Cerebellar nuclear complex (tissue), 1 donor: ENCODE measurements at regions not wholly inside any gene's neighbourhood (a gene's known extent, or its start where the extent isn't known, plus 50 kb on each side); places are given as distances from the start of the nearest gene placed in this dataset.
"Not testable (repeated sequence)": the region's sequence is repeated elsewhere in the genome, so short reads cannot be mapped to it uniquely, and the experiment has no call there.

ENCODE experiments used
- DNase-seq, 2 experiments: peaks; one replicate each; lab custom pipeline; 2025; lab: John Stamatoyannopoulos, UW

DNA sequence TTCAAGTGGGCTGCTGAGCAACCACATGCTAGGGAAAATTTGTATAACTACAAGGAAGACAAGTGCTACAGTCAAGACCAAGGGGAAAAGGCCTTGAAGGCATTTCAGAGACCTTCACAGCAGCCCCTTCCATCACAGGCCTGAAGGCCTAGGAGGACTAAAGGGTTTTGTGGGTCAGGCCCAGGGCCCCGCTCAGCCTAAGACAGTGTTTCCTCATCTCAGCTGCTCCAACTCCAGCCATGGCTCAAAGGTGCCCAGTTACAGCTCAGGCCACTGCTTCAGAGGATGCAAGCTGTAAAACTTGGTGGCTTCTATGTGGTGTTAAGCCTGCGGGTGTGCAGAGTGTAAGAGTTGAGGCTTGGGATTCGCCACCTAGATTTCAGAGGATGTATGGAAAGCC lies 260.5 kb downstream of the NXPE2 start:
- DNase-seq: no peak

DNA sequence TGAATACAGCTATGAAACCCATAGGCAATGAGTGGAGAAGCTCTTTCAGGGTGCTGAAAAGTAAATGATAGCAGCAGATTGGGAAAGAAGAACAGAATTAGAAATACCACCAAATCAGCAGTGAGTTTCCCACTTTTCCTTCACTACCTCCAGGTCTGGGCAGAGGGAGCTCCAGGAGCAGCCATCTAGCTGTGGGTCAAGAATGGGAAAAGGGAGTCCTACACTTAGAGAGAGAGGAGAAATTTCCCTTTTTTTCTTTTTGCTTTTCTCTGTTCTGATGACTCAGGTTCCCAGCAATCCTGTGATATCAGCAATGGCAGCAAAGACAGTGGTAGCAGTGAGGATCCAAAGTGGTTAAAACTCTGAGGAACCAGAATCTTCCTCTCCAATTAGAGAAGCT lies 263.9 kb downstream of the NXPE2 start:
- DNase-seq: no peak

DNA sequence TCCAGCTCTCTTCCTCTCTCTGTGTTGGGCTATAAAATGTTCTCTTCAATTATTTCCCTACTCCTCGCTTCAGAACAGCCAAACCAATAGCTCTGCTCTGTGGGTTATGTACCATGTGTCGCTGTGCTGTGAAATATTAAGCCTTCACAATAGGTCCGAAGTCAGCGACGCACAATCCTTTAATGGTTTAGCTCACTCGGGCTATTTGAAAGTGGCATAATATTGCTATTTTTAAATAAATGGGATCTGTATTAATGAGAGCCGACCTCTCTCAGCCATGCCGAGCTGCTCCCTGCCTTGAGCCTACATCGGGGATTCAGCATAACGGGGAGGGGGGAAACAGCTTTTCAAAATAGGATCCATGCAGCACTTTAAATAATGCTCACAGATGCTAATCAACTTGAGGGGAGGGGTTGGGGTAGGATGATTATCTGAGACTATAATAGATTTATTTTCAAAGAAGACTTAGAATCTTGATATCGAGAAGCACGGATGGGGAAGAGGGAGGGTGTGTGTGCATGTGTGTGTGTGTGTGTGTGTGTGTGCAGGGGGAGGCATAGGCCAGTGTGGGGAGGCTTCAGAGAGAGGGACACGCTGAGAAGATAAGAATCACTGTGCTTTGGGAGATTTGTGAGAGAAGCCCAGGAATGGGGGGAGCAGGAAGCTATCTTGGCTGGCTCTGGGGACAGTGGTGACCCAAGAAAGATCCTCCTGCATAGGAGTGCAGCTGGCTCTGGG lies 271.5 kb downstream of the NXPE2 start:
- no peak for DNase-seq

GRCh38 chr11:114953039-114953438 lies 274.7 kb downstream of the NXPE2 start:
- no peak for DNase-seq

GRCh38 chr11:114955923-114956322 lies 277.6 kb downstream of the NXPE2 start:
- DNase-seq: no peak

DNA sequence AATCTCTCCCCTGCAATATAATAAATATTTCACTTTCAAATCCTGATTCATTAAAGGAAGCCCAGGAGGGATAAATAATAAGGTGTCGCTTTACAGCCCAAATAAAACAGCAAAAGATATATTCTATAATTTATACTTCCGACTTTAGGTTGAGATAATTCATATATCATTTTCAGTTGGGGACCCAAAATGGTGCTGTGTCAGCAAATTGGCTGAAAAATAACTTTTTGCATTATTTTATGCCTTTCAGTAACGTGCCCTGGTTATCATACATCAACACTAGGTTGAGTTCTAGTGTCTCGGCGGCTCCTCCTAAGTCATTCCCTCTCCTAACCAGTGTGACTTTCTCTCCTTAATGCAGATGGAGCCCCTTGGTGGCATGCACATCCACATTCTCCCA lies 278.2 kb downstream of the NXPE2 start:
- DNase-seq: no peak

DNA sequence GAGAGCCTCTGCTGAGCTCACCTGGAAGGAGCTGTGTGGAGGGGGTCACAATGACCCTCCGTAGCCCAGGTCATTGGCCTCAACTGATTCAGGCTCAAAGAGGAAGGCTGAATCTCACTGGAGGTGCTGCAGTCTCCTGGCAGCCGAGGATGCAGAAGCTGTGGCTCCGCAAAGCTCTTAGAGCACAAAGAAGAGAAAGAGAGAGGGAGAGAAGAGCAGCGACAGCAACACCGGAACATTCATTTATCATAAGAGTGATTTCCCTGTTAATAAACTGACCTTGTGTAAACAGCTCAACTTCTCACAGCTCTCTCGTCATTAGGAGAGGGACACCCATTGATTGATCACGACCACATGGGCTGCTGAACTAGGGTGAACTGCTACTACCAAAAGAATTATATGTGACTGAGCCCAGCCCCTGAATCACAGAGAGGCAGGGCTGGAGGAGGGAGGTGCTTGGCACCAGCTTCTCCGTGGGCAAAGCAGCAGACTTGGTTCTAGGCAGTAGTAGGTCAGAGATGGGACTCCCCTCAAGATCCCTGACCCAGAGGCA lies 281.7 kb downstream of the NXPE2 start:
- DNase-seq: no peak

GRCh38 chr11:114960819-114961218 lies 282.5 kb downstream of the NXPE2 start:
- not testable (repeated sequence) for DNase-seq

DNA sequence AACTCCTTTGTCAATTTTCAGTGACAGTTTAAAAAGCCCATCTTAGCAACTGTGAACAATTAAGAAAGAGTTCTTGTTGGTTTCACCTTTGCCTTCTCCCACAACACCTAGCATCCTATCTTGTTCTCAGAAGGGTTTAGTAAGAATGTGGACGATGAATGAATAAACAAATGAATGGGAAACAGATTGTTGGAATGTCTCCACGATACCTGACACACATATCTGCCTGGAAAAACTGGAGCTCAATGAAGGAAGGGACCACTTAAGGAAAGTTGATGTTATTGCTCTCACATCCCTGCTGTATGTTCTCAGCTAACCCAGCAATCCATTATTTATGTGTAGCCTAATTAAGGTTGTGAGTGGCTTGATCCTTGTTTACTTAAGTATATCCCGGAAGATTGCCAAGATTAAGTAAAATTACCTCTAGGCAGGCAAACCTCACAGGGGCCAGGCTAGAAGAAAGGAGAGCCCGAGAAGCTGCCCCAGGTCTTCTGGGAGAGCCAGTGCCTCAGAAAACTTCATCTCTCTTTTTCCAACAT lies 286.4 kb downstream of the NXPE2 start:
- DNase-seq: no peak

DNA sequence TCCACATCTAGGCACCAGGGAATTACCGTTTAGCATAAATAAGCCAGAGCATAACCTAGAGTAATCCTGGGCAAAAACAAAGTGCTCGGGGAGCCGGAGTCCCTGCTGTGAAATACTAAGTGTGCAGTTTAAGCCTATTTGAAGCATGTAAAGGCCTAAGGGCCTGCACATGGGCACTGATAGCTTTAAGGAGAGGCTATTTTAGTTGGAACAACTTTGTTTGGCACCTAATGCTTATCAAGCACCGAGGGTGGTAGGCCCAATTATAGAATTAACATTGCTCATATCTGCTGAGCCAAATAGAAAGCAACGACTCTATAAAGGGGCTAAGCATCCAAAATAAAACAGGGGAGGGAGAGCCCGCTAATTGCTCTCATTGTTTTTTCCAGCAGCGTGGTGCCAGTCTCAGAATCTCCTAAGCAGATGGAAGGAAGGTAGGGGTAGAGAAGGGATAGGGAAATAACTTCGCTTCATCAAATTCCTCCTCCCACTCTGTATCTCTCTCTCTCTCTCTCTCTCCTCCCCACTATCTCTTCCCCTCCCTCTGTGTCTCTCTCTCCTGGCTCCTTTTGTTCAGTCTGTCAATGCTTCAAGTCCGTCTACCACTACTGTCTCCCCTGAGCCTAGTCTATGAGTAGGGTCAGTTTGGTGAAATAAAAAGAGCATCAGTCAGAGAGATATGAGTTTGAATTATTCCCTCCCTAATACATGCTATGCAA lies 292.8 kb downstream of the NXPE2 start:
- DNase-seq: no peak

GRCh38 chr11:114972105-114972504 lies 293.8 kb downstream of the NXPE2 start:
- no peak for DNase-seq

GRCh38 chr11:114977651-114978050 lies 299.3 kb downstream of the NXPE2 start:
- no peak for DNase-seq

DNA sequence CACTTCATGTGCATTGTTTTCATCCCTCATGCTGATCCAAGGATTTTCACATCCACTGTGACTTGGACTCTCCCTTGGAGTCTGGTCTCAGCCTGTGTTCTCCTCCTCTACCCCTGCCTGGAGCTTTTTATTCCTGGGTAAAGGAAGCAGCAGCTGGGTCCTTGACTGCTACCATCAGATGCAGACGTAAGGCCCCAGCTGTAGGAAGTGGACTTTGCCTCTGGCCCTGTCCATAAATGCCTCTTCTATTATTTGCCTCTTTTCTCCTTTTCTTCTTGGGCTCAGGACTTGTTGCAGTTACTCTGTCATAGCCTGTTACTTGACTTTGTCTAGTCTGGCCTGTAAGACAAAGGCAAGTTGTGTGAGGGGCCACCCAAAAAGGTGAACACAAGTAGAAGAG lies 303.8 kb downstream of the NXPE2 start:
- no peak for DNase-seq

GRCh38 chr11:114984611-114985163 lies 306.4 kb downstream of the NXPE2 start:
- DNase-seq: no peak

- no peak for DNase-seq
These were observed 308.0 kb downstream of the NXPE2 start for GRCh38 chr11:114986365-114986764.

DNA sequence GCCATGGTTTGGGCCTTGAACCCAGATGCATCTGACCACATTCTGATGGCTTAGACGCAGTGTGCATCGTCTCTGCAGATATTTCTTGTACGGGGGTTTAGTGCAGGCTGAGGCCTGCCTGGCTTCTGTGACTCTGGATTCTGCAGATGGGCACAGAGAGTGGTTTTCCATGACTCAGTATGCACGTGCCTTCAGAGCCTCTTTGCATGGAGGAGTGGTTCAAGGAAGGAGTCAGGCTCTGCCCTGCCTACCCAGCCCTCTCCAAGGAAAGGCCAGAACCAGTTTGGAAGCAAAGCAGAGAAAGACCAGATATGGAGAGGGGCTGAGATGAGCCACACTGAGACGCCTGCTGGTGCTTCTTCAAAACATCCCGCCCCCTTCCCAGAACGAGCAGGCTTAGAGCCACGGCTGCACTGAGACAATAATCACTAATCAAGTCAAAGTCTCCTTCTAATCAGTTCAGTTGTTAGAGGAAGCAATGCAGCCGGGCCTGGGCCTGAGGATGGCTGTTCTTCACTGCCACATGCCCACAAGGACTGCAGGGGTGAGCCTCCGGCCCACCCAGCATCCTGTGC lies 308.9 kb downstream of the NXPE2 start:
- DNase-seq: no peak

GRCh38 chr11:114988644-114989043 lies 310.3 kb downstream of the NXPE2 start:
- no peak for DNase-seq

DNA sequence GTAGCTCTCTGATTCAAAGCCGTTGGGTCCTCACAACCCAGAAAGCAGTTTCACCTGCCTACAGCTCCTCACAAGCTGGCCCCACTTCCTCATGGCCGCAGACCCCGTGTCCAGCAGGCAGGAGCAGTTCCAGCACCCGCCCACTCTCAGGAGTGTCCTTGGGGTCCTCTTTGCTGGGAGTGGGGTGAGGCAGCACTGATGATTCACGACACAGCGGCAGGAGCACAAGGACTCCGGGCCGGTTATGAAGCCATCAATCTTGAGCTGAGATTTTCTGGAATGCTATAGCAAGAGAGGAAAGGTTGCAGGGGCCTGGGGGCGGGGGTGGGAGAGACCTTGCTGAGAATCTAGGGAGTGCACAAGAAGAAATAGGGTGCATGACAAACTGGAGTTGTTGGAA lies 311.2 kb downstream of the NXPE2 start:
- no peak for DNase-seq

- DNase-seq: no peak
These were observed 327.3 kb downstream of the NXPE2 start for GRCh38 chr11:115005663-115006062.

- no peak for DNase-seq
These were observed 329.5 kb downstream of the NXPE2 start for GRCh38 chr11:115007851-115008250.

GRCh38 chr11:115008799-115009198 lies 330.5 kb downstream of the NXPE2 start:
- DNase-seq: no peak

DNA sequence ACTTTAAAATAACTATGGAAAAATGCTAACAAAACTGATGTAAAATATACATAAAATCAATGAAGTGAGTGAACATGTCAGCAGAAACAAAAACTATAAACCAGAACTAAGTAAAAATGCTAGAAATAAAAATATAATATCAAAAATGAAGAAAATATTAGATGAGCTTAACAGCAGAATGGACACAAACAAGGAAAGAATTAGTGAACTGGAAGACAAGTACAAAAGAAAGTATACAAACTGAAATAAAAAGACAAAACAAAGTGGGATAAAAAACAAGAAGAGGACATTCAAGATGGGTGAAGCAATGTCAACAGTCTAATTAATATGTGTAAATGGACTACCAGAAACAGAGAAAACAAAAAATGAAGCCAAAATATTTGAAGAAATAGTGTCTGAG lies 339.2 kb downstream of the NXPE2 start:
- no peak for DNase-seq
